ENCODE measurements at regions not wholly inside any gene's neighbourhood (a gene's known extent, or its start where the extent isn't known, plus 50 kb on each side); places are given as distances from the start of the nearest gene placed in this dataset.

DNA sequence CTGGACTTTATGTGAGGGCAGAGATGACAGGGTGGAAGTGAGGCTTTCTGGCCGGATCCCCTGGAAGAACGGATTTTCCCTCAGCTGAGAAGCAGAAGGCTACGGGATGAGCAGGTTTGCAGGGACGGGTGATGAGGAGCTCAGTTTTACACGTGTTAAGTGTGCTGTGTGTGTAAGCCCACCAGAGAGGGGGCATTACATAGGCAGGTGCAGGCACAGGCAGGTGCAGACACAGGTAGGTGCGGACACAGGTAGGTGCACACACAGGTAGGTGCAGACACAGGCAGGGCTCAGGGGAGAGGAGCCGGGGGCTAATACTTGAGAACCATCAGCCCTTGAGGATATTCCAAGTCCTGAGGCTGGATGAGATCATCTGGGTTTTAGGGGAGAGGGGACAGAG, 107.7 kb downstream of the COPS8 start:
- no peak overlapping the region for H3K4me3 ChIP-seq (ENCODE audit: low read length)
- no peaks in the 10 kb centered on the region for H3K36me3 ChIP-seq (ENCODE audit: control insufficient read depth, low read length)
- no peak overlapping the region for H3K4me2 ChIP-seq (ENCODE audit: low read length)
- H3K27me3 ChIP-seq (ENCODE audit: control insufficient read depth, low read length), result no peaks in the 10 kb centered on the region
- no peak overlapping the region for H3K27ac ChIP-seq (ENCODE audit: low read depth, low read length)
- H4K20me1 ChIP-seq (ENCODE audit: control insufficient read depth, insufficient read depth, low read depth, low read length), result no peaks in the 10 kb centered on the region
- no peaks in the 10 kb centered on the region for H3K79me2 ChIP-seq (ENCODE audit: control insufficient read depth, low read length)
- H3K4me1 ChIP-seq (ENCODE audit: control insufficient read depth, low read length), result no peaks in the 10 kb centered on the region
- TF ChIP-seq EZH2phosphoT487 (IDR thresholded peaks at IDR 0.05; ENCODE audit: borderline replicate concordance, low read length), result no peak
- H3K9me3 ChIP-seq (ENCODE audit: control insufficient read depth, insufficient read depth, low read length), result no peaks in the 10 kb centered on the region
- no peaks in the 10 kb centered on the region for H3K9me2 ChIP-seq (replicated peaks; ENCODE audit: control insufficient read depth, low read length)
- H3F3A ChIP-seq (ENCODE audit: control insufficient read depth, insufficient read depth), result no peaks in the 10 kb centered on the region

DNA sequence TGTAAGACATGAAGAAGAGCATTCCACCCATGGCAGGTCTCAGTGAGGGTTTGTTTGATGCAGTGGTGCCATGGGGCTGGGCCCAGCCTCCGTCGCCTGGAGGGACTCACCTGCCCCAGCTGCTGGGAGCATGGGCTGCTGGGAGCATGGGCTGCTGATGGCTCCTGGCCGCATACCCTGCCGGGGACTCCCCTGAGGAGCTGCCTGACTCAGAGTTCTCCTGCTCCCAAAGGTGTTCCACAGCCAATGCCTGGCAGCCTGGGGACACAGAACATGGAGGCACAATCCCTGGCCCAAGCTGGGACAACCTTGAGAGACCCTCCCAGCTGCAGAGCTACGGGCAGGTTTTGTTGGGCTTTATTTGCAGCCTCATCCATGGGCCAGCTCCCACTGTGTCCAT, 108.4 kb downstream of the COPS8 start:
- no peak overlapping the region for H3K27ac ChIP-seq (ENCODE audit: low read depth, low read length)
- H3K4me2 ChIP-seq (ENCODE audit: low read length), result no peak overlapping the region
- no peaks in the 10 kb centered on the region for H3K9me2 ChIP-seq (replicated peaks; ENCODE audit: control insufficient read depth, low read length)
- H3F3A ChIP-seq (ENCODE audit: control insufficient read depth, insufficient read depth), result no peaks in the 10 kb centered on the region
- H4K20me1 ChIP-seq (ENCODE audit: control insufficient read depth, insufficient read depth, low read depth, low read length), result no peaks in the 10 kb centered on the region
- no peaks in the 10 kb centered on the region for H3K9me3 ChIP-seq (ENCODE audit: control insufficient read depth, insufficient read depth, low read length)
- no peaks in the 10 kb centered on the region for H3K36me3 ChIP-seq (ENCODE audit: control insufficient read depth, low read length)
- no peak for TF ChIP-seq EZH2phosphoT487 (IDR thresholded peaks at IDR 0.05; ENCODE audit: borderline replicate concordance, low read length)
- TF ChIP-seq, protein P1, sequence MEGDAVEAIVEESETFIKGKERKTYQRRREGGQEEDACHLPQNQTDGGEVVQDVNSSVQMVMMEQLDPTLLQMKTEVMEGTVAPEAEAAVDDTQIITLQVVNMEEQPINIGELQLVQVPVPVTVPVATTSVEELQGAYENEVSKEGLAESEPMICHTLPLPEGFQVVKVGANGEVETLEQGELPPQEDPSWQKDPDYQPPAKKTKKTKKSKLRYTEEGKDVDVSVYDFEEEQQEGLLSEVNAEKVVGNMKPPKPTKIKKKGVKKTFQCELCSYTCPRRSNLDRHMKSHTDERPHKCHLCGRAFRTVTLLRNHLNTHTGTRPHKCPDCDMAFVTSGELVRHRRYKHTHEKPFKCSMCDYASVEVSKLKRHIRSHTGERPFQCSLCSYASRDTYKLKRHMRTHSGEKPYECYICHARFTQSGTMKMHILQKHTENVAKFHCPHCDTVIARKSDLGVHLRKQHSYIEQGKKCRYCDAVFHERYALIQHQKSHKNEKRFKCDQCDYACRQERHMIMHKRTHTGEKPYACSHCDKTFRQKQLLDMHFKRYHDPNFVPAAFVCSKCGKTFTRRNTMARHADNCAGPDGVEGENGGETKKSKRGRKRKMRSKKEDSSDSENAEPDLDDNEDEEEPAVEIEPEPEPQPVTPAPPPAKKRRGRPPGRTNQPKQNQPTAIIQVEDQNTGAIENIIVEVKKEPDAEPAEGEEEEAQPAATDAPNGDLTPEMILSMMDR (IDR thresholded peaks at IDR 0.05; ENCODE audit: low read depth, low read length, poor library complexity, severe bottlenecking), result no peak
- no peak overlapping the region for H3K4me3 ChIP-seq (ENCODE audit: low read length)
- no peaks in the 10 kb centered on the region for H3K79me2 ChIP-seq (ENCODE audit: control insufficient read depth, low read length)
- no peaks in the 10 kb centered on the region for H3K4me1 ChIP-seq (ENCODE audit: control insufficient read depth, low read length)
- H3K27me3 ChIP-seq (ENCODE audit: control insufficient read depth, low read length), result no peaks in the 10 kb centered on the region

DNA sequence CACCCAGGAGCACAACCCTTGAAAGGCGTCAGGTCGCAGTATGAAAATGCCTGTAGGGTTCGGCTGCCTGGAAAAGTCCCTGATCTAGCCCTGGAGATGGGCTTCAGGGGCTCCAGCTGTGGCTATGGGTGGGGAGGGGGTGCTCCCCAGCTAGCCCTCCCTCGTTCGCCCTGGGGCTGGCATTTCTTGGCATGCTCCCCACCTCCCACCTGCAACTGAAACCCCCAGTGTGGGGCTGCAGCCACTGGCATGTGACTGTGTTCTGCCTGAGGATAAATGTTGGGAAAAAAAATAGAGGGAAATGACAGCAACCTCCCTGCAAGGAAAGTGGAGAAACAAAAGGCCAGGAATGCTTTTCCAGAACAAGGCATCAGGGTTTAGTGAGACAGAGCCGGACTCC, 109.2 kb downstream of the COPS8 start:
- Histone ChIP-seq H3K9me2 (replicated peaks; ENCODE audit: control insufficient read depth, low read length) (no peaks in the 10 kb centered on the region), H4K20me1 (ENCODE audit: control insufficient read depth, insufficient read depth, low read depth, low read length) (no peaks in the 10 kb centered on the region), H3K36me3 (ENCODE audit: control insufficient read depth, low read length) (no peaks in the 10 kb centered on the region), H3K27ac (ENCODE audit: low read depth, low read length) (no peak overlapping the region), H3K9me3 (ENCODE audit: control insufficient read depth, insufficient read depth, low read length) (no peaks in the 10 kb centered on the region), H3F3A (ENCODE audit: control insufficient read depth, insufficient read depth) (no peaks in the 10 kb centered on the region), H3K27me3 (ENCODE audit: control insufficient read depth, low read length) (no peaks in the 10 kb centered on the region), H3K4me3 (ENCODE audit: low read length) (no peak overlapping the region), H3K79me2 (ENCODE audit: control insufficient read depth, low read length) (no peaks in the 10 kb centered on the region), H3K4me1 (ENCODE audit: control insufficient read depth, low read length) (no peaks in the 10 kb centered on the region), H3K4me2 (ENCODE audit: low read length) (no peak overlapping the region)
- TF ChIP-seq, protein P1 (IDR thresholded peaks at IDR 0.05; ENCODE audit: low read depth, low read length, poor library complexity, severe bottlenecking), result no peak
- TF ChIP-seq EZH2phosphoT487 (IDR thresholded peaks at IDR 0.05; ENCODE audit: borderline replicate concordance, low read length), result no peak

DNA sequence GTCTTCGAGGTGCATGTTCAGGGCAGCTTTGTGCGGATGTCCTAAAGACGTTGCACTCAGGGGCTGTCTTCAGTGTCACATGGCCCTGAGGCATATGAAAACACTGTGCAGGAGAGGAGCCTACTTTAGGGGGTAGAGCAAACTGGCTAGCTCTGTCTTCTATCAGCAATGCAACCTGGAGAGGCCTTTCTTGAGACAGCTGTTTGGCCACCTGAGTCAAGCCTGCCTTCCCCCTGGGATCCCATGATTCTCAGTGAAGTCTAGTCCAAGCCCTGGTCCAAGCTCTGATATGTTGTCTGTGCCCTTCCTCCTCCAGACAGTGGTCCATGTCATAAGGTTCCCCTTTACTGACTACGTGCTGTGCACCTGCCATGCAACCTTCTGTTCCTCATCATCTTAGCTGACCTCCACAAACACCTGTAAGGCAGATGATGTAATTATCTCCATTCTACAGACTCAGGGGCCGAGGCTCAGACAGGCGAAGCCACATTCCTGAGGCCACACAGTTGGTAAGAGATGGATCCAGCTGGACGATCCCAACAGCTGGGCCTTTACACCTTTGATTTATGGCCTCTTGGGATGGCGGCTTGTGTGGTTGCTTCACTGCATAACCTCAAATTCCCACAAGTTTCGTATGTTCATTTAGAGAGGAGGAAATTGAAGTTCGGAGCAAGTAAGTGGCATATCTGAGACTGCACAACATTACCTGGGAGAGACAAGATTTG, 109.9 kb downstream of the COPS8 start:
- no peak for TF ChIP-seq EZH2phosphoT487 (IDR thresholded peaks at IDR 0.05; ENCODE audit: borderline replicate concordance, low read length)
- TF ChIP-seq, protein P1 (IDR thresholded peaks at IDR 0.05; ENCODE audit: low read depth, low read length, poor library complexity, severe bottlenecking), result no peak
- Histone ChIP-seq H3K27me3 (ENCODE audit: control insufficient read depth, low read length) (no peaks in the 10 kb centered on the region), H3K9me2 (replicated peaks; ENCODE audit: control insufficient read depth, low read length) (no peaks in the 10 kb centered on the region), H3K4me1 (ENCODE audit: control insufficient read depth, low read length) (no peaks in the 10 kb centered on the region), H3K9me3 (ENCODE audit: control insufficient read depth, insufficient read depth, low read length) (no peaks in the 10 kb centered on the region), H3K4me3 (ENCODE audit: low read length) (no peak overlapping the region), H4K20me1 (ENCODE audit: control insufficient read depth, insufficient read depth, low read depth, low read length) (no peaks in the 10 kb centered on the region), H3K27ac (ENCODE audit: low read depth, low read length) (no peak overlapping the region), H3K79me2 (ENCODE audit: control insufficient read depth, low read length) (no peaks in the 10 kb centered on the region), H3K36me3 (ENCODE audit: control insufficient read depth, low read length) (no peaks in the 10 kb centered on the region), H3K4me2 (ENCODE audit: low read length) (no peak overlapping the region), H3F3A (ENCODE audit: control insufficient read depth, insufficient read depth) (no peaks in the 10 kb centered on the region)
